ENCODE measurements at regions not wholly inside any gene's neighbourhood (a gene's known extent, or its start where the extent isn't known, plus 50 kb on each side); places are given as distances from the start of the nearest gene placed in this dataset.
"Not testable (repeated sequence)": the region's sequence is repeated elsewhere in the genome, so short reads cannot be mapped to it uniquely, and the experiment has no call there.

- DNase-seq = no peak
Measured at GRCh38 chr7:131957338-131958020, 401.1 kb upstream of the PODXL start.

- DNase-seq = no peak
Measured at GRCh38 chr7:131956864-131957263, 400.4 kb upstream of the PODXL start.

- DNase-seq = no peak
Measured at GRCh38 chr7:131955679-131956078, 399.3 kb upstream of the PODXL start.

- no peak for DNase-seq
Measured at GRCh38 chr7:131953184-131953583, 396.8 kb upstream of the PODXL start.

GRCh38 chr7:131952365-131952764 is 395.9 kb upstream of the PODXL start:
- no peak for DNase-seq

- no peak for DNase-seq
Measured at GRCh38 chr7:131950758-131951157, 394.3 kb upstream of the PODXL start.

- DNase-seq = no peak
Measured at GRCh38 chr7:131949659-131950058, 393.2 kb upstream of the PODXL start.

GRCh38 chr7:131948434-131949053 is 392.1 kb upstream of the PODXL start:
- DNase-seq = no peak

GRCh38 chr7:131947661-131948060 is 391.2 kb upstream of the PODXL start:
- no peak for DNase-seq

- no peak for DNase-seq
Measured at GRCh38 chr7:131945957-131946544, 389.6 kb upstream of the PODXL start.

GRCh38 chr7:131945313-131945911 is 389.0 kb upstream of the PODXL start:
- peak; percentile 35 for DNase-seq

- no peak for DNase-seq
Measured at GRCh38 chr7:131944556-131945069, 388.2 kb upstream of the PODXL start.

GRCh38 chr7:131943646-131944045 is 387.2 kb upstream of the PODXL start:
- no peak for DNase-seq

GRCh38 chr7:131943211-131943610 is 386.8 kb upstream of the PODXL start:
- DNase-seq = no peak

GRCh38 chr7:131942287-131943150 is 386.1 kb upstream of the PODXL start:
- DNase-seq = no peak

GRCh38 chr7:131941291-131941690 is 384.9 kb upstream of the PODXL start:
- DNase-seq = no peak

- no peak for DNase-seq
Measured at GRCh38 chr7:131940621-131941165, 384.3 kb upstream of the PODXL start.

GRCh38 chr7:131938788-131939187 is 382.4 kb upstream of the PODXL start:
- not testable (repeated sequence) for DNase-seq

- DNase-seq = no peak
Measured at GRCh38 chr7:131937868-131938267, 381.4 kb upstream of the PODXL start.

- no peak for DNase-seq
Measured at GRCh38 chr7:131935180-131935579, 378.8 kb upstream of the PODXL start.

GRCh38 chr7:131934452-131934851 is 378.0 kb upstream of the PODXL start:
- no peak for DNase-seq

- DNase-seq = no peak
Measured at GRCh38 chr7:131933751-131934289, 377.4 kb upstream of the PODXL start.

Measured in GDM1 (cell line).